GM21423 (cell line): ENCODE measurements at regions not wholly inside any gene's neighbourhood (a gene's known extent, or its start where the extent isn't known, plus 50 kb on each side); places are given as distances from the start of the nearest gene placed in this dataset.
"Not testable (repeated sequence)": the region's sequence is repeated elsewhere in the genome, so short reads cannot be mapped to it uniquely, and the experiment has no call there.

ENCODE experiments used
- ATAC-seq: cut with Tn5 transposase; IDR thresholded peaks from one replicate; pipeline ENCODE4 v1.9.1; 2021; ENCODE audit warnings: mild to moderate bottlenecking, moderate library complexity; ENCODE audit not compliant: unreplicated experiment

- ATAC-seq = no peak
Observed at GRCh38 chr7:101707587-101707986, 78.5 kb upstream of the MYL10 start.

DNA sequence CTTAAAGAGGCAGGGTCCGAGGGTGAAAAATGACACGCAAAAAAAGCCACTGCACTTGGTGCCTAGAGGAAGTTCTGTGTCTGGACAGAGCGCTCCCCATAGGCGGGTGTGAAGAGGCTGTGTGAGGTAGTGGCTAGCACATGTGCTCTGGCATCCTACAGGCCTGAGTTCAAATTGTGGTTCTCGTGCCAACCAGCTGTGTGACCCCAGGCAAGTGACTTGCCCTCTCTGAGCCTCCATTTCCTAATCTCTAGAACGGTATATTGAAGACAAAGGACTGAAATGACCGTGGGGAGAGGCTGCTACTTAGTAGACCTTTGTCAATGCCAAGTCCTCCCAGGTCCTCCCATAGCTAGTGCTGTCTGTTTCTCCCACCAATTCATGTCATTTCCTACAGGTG lies 79.1 kb upstream of the MYL10 start:
- no peak for ATAC-seq

DNA sequence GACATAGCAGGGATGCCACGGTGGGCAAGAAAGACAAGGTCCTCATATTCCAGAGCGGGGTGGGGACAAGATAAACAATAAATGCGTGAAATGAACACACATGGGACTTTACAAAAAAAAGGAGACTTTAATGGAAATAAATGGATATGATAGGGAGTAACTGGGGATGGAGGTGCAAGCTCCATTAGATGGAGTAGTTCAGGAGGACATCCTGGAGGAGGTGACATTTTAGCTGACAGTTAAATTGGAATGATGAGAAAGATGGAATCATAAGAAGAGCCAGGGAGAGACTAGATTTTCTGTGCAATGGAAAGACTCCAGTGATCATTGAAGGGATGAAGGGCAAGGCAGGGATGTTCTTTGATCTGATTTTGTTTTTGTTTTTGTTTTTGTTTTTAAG lies 83.6 kb upstream of the MYL10 start:
- ATAC-seq = no peak

DNA sequence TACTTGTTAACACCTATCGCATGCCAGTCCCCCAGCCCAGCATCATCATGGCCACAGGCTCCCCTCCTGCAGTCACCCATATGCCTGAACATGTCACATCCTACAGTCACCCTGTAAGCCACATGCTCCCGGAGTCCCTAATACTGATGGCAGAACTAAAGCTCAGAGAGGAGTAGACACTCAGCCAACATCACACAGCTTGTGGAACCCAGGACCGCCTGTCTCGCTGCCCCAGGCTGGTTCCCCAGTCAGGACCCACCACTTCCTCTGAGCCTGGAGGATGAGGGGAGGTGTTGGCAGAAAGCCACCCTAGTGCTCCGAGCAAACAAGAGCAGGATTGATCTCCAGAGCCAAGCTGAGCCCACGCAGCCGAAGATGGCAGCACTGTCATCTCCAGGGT lies 85.0 kb upstream of the MYL10 start:
- ATAC-seq = no peak

DNA sequence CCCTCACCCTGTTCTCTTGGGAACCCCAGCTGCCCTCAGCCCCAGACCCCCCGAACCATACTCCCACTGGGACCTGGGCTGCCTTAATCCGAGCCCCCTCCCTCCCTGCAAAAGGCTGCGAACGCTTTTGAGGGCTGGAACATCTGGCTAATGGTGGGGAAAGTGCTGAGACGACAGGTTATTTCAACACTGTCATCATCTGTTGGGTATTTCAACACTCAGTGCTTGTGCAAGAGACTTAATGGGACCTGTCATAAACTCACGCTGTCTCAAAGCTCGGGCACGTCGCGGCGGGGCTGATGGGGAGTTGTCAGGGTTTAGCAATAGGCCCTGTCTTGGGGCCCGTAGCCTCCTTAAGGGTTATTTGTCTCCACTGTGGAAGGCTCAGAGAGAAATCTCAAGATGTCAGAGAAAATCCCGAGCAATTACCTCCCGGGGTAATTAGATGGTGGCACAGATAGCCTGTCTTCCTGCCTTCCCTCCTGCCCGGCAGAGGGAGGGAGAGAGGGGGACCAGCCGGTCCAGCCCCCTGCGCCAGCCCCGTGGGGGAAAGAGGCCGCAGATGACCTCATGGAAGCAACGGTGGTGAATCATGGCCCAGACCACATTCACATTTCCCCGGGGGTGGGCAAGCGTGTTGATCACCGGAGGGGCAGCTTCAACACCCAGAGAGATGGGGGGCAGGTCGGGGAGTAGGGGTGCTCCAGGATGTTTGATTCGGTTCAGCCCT lies 88.7 kb upstream of the MYL10 start:
- ATAC-seq = no peak

- ATAC-seq = no peak
Observed at GRCh38 chr7:101718363-101719122, 89.4 kb upstream of the MYL10 start.

DNA sequence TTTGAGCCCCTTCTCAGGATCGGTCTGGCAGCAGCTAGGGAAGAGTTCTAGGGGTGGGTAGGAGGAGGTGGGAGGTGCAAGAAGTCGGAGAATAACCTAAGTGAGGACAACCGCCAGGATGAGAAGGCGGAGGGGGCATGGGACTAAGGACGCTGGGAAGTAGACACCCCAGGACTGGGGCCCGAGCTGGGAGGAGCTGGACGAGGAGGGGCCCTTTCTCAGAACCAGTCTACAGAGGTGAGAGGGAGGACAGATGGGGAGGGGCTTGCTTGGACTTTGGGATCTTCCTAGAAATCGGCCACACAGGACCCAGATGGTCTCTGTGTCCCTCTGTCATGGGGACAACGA lies 90.0 kb upstream of the MYL10 start:
- ATAC-seq = no peak

GRCh38 chr7:101720324-101720723 lies 91.2 kb upstream of the MYL10 start:
- ATAC-seq = no peak

- ATAC-seq = no peak
Observed at GRCh38 chr7:101722247-101722646, 93.2 kb upstream of the MYL10 start.

DNA sequence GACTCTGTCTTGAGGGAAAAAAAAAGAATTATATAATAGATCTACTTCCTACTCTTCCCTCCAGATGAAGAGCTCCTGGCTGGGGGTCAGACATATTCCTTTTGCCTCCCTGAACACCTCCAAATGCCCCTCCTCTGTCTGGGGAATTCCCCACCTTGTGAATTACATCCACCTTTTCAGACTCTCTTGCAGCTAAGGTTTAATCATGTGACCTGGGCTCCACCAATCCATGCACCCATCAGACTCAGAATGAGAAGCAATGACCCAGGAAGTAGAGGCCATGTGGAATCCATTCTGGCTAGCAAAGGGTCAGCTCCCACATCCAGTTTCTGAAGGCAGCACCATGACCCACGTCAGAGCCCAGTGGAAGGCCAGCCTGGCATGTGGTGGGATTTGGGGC lies 93.6 kb upstream of the CUX1 start:
- no peak for ATAC-seq

DNA sequence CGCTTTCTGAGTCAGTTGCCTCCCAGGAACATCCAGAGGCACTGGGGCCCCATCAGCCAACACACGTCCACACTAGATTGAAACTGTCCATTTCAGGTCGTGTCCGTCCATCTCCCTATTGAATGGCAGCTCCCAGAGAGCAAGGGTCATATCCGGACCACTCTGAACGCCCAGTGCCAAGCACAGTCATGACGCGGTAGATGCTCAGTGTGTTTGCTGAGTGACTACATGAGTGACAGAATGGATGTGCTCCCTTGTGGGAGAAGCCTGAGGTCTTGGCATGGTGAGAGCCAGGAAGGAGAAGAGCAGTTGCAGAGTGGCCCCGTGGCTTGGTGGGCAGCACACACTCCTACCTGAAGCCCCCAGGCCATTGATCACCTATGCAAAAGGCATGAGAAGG lies 92.5 kb upstream of the CUX1 start:
- ATAC-seq = no peak

DNA sequence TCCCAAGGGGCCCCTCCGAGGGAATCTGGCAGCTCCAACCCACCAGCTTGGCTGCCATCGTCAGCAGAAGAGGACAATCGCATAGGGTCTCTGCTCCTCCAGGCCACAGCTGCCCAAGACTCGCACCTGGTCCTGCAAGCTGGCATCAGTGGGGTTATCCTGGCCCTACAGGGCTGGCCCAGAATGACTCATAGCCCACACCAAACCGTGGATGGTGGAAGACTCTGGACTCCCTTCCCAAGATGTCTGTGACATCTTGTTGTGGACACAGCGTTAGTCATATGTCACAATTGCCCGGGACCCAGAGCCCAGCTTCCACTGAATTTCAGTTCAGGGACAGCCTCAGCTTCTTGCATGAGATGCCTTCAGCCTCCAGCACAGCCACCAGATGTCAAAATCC lies 91.5 kb upstream of the CUX1 start:
- no peak for ATAC-seq

- ATAC-seq = no peak
Observed at GRCh38 chr7:101727184-101727583, 90.2 kb upstream of the CUX1 start.

- ATAC-seq = no peak
Observed at GRCh38 chr7:101728128-101728527, 89.3 kb upstream of the CUX1 start.

DNA sequence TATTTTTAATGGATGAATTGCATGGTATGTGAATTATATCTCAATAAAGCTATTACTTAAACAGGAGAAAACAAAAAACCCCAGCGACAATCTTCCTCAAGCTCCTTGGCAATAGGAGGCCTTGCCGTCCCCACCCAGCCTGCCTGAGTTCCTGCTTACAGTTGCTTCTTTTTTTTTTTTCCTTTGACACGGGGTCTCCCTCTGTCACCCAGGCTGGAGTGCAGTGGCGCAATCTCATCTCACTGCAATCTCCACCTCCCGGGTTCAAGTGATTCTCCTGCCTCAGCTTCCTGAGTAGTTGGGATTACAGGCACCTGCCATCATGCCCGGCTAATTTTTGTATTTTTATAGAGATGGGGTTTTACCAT lies 88.6 kb upstream of the CUX1 start:
- ATAC-seq = not testable (repeated sequence)

- no peak for ATAC-seq
Observed at GRCh38 chr7:101729241-101729883, 88.1 kb upstream of the CUX1 start.

DNA sequence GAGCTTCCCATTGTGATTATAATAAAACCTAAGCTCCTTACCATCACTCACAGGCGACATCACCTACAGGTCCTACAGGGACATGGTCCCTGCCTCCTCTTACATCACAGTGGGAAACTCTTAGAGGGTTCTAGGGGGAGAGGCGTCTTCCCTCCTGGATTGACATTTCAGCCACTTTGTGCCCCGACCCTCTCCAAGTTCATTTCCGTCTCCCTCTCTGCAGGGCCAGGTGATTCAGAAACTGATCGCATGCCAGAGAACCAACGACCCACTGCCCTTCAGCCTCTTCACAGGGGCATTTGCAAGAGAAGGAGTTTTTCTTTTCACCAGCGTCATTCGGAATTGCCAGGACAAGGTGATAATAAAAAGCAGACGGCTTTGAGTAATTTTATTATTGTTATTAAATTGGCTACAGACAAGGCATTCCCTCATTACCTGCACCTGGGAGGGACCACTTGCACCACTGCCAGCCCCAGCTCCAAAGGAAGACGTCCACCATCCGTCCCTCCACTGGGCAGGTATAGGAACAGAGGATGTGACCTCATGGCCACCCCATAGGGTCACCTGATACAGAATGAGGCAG lies 85.8 kb upstream of the CUX1 start:
- no peak for ATAC-seq

- ATAC-seq = no peak
Observed at GRCh38 chr7:101733713-101734475, 83.5 kb upstream of the CUX1 start.

GRCh38 chr7:101736084-101736483 lies 81.3 kb upstream of the CUX1 start:
- ATAC-seq = no peak

DNA sequence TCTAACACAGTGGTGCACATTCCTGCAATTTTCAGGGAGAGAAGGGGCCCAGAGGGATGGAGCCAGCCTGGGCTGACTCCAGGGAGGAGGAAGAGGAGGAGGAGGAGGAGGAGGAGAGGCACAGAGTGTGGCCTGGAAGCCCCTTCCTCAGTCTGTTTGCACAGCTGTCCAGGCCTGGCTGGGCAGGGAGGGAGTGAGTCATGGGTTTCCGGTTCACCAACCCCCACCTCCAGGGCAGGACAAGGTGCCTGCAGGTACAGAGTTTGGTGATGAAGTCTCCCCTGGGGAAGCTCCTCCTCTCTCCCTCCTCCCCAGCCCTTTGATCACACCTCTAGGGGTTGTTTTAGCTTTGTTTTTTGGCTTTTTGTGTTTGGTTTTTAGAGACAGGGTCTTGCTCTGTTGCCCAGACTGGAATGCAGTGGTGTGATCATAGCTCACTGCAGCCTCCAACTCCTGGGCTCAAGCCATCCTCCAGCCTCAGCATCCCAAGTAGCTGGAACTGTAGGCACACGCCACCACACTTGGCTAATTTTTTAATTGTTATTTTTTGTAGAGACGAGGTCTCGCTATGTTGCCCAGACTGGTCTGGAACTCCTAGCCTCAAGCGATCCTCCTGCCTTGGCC lies 77.5 kb upstream of the CUX1 start:
- ATAC-seq = no peak
